Right ventricle myocardium superior (tissue), 1 donor: ENCODE measurements at regions not wholly inside any gene's neighbourhood (a gene's known extent, or its start where the extent isn't known, plus 50 kb on each side); places are given as distances from the start of the nearest gene placed in this dataset.
"Not testable (repeated sequence)": the region's sequence is repeated elsewhere in the genome, so short reads cannot be mapped to it uniquely, and the experiment has no call there.

Experiments used
- ATAC-seq: fragments of 200-7000 bp; cut with Tn5 transposase; one replicate; pipeline ENCODE4 v1.9.1; 2020; ENCODE audit warnings: mild to moderate bottlenecking; ENCODE audit not compliant: poor library complexity
- DNase-seq: peaks from one replicate; pipeline ENCODE4 v3.0.0-alpha.2; 2020
- intact Hi-C: fragments of 100-400 bp; cut with DNase I; formaldehyde crosslinking; loops from one replicate; pipeline ENCODE4 v1.11.2; 2022
- donor health status: DM: no; HTN: yes; CAD: no; lungs with severe emphysema.

DNA sequence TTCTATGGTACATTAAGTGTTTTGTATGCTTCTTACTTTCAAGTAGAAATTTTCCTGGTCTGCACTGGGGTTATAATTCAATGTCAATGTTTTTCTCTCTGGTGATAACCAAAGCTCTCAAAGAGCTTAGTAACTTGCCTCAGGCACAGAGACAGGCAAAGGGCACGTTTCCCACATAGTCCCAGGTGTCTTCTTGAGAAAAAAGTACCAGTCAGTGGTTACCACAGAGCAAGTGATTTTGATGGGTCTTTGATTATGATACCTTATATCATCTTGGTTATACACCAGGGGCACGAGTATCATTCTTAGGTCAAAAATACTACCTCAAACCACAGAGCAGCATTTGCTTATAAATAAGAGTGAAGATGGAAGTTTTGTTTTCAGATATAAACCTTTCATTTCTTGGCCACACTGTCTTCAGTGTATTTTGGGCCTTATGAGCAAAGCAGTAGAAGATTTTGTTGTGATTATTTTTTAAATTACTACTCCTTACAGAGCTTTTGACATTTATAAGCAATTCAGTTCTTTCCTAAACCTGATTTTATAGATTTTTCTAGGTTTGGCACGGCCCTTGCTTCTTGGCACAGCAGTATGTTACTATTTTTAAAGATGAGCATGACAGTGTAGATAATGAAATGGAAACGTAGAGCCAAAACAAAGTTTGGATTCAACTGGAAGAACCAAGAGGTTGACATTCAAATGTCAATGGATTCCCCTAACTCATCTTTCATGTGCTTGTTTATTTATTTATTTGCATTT, 85.3 kb upstream of the TLL1 start:
- ATAC-seq (no peak), DNase-seq (no peak)
- intact Hi-C loops, result no loop called here

DNA sequence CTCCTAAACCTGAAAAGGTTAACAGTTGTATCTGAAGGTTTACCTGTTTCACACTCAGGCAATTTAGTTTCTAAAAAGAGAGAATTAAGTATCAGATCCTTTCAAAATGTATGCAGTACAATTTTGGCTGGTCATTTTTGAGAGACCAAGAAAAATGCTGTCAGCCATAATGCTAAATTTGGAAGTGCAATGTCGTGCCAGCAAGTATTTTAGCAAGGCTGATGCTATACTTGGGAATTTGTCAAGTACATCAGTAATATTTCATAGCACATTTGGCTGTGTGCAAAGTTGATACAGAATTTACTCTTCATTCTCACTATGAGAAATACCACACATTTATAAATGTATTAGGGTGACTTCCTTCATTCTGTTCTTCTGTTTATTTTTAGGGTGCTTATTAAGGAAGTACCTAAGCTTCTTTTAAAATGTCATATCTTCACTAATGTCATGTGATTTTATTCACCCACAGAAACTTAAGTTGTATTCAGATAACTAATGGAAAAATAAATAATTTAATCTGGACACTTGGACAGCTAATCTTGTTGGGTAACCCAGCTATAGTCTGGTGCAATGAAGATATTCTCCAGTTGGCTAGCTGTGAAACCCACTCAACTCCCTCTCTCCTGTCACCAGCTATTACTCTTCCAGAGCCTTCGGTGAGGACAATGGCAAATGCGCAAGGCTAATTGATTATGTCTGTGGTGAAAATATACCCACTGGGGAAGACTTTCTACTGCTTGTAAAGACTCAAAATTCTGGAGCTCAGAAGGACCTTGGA, 84.2 kb upstream of the TLL1 start:
- intact Hi-C loops, result no loop called here
- no peak for DNase-seq
- ATAC-seq, result no peak

DNA sequence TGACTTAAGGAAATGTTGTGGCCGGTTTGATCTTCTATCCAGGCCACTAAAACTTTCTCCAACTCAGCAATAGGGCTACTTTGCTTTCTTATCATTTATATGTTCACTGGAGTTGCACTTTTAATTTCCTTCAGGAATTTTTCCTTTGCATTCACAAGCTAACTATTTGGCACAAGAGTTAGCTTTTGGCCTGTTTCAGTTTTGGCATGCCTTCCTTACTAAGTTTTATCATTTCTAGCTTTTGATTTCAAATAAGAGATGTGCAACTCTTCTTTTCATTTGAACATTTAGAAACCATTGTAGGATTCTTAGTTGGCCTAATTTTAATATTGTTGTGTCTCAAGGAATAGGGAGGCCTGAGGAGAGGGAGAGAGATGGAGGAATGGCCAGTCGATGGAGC, 79.8 kb upstream of the TLL1 start:
- no peak for DNase-seq
- intact Hi-C loops, result no loop called here
- ATAC-seq, result no peak

DNA sequence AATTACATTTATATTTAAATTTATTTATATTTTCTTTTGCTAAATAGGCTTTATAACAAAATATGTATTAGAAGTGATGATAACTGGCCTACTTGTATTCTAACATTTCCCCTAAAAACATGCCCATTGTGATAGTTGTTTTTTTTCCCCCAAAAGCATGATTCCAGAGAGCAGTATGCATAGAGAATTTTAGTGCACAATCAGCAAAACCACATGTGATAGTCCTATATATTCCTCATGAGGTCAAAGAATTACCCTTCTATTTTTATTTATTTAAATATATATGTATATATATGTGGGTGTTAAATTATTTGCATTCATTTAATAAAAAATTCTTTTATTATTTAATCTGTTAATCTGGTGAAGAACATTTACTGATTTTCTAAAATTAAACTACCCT, 78.2 kb upstream of the TLL1 start:
- no peak for DNase-seq
- ATAC-seq, result no peak
- intact Hi-C loops, result no loop called here

DNA sequence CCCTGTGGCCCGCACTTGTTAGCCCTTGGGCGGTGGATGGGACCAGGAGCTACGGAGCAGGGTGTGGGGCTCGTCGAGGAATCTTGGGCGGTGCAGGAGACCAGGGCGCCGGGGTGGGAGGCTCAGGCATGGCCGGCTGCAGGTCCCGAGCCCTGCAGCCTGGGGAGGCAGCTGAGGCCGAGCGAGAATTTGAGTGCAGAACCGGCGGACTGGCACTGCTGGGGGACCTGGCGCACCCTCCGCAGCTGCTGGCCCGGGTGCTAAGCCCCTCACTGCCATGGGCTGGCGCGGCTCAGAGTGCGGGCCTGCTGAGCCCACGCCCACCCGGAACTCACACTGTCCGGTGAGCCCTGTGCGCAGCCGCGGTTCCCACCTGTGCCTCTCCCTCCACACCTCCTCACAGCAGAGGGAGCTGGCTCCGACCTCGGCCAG, 73.6 kb upstream of the TLL1 start:
- ATAC-seq (no peak), DNase-seq (no peak)
- intact Hi-C loops, result no loop called here

DNA sequence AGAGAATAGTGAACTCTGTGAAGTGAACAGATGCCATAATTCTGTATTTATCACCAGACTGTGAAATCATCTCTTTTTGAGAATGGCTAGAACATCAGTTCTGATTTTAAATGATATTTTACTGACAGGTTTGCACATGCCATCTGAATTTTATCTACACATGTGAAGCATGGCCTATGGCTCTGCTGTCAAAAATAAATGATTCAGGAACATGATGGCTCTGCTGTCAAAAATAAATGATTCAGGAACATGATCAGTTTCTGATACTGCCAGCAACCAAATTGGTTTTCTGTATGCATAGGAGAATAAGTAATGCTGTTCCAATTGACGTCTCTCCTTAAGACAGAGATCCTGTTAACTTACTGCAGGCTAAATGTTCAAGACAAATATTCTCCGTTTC, 70.6 kb upstream of the TLL1 start:
- DNase-seq (no peak), ATAC-seq (no peak)
- intact Hi-C loops, result no loop called here

DNA sequence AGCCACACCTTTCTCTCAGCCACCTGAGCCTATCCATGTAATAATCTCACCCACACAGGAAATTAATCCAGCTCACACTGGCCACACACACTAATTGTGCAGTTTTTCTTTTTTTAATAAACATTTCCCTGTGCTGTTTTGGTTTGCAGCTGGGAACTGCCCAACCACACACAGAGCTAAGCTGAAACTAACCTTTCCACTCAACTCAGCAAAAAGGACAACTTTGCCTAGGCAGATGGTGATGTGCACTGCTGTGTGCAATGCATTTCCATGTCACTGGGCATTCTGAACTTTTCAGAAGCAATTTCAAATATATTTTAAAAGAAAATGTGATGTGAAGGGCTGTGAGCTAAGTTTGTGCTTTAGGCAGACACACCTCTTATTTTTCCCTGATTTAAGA, 70.0 kb upstream of the TLL1 start:
- DNase-seq, result no peak
- intact Hi-C loops, result no loop called here
- no peak for ATAC-seq

DNA sequence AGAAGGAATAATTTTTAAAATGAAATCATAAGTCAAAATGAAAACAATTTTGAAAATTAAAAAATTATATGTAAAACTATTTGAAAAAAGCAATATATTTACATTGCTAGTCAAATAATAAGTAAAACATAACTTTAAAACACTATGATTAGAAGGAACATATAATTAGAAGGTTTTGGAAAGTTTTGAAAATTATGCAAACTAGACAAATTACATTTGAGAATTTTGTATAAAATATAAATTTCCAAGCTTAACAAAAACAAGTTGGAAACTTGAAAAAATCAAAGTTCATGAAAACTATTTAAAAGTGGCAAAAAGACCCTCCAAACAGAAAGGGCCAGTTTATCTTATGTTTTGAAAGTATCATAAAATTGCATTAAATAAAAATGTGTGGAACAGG, 67.6 kb upstream of the TLL1 start:
- intact Hi-C loops, result no loop called here
- ATAC-seq (no peak), DNase-seq (no peak)

DNA sequence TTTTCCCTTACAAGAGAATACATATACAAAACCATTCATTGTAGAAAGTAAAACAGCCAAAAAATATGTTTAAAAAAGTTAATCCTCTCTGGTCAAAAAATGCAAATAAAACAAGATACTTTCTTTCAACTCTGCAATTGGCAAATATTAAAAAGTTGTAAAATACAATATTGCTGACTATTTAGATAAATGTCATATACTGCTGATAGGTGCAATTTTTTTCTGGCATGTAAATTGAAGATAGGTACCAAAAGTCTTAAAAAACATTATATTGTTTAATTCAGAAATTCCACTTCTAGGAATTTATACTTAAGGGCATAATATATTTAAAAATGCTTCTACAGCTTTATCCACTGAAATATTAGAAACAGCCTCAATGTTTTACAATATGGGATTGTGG, 66.4 kb upstream of the TLL1 start:
- intact Hi-C loops, result no loop called here
- DNase-seq (no peak), ATAC-seq (no peak)

DNA sequence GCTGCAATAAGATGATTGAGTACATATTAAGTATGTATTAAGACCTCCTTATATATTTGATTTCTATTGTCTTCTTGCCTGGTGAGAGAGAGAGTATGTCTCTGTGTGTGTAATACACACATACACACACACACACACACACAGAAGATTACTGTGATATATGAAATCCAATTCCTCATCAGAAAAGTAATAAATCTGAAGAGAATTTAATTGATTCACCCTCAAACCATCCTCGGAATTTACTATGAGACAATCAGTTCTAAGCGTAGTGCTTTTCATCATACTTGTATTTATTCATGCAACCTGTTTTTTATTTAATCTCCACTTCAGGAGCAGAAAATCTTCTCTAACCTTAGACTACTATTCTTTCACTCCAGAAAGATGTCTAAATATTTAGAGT, 62.3 kb upstream of the TLL1 start:
- intact Hi-C loops, result no loop called here
- ATAC-seq (no peak), DNase-seq (no peak)

DNA sequence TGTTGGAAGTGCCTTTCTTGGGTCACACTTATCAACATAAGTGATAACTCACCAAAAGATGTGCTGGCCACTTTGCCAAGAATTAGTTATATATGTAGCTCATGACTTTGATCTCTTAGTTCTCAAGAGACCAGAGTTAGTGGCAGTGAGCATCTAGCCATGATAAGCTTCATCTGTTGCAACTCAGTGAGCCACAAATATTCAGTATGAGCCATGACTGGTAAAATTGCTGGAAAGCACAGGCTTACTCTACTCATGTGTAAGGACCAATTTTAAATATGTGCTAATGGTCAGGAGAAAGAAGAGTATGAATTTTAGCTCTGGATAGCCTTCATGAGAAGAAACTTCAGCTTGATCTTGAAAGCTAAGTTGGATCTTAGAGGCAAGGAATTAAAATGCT, 59.4 kb upstream of the TLL1 start:
- intact Hi-C loops, result no loop called here
- ATAC-seq (no peak), DNase-seq (no peak)

DNA sequence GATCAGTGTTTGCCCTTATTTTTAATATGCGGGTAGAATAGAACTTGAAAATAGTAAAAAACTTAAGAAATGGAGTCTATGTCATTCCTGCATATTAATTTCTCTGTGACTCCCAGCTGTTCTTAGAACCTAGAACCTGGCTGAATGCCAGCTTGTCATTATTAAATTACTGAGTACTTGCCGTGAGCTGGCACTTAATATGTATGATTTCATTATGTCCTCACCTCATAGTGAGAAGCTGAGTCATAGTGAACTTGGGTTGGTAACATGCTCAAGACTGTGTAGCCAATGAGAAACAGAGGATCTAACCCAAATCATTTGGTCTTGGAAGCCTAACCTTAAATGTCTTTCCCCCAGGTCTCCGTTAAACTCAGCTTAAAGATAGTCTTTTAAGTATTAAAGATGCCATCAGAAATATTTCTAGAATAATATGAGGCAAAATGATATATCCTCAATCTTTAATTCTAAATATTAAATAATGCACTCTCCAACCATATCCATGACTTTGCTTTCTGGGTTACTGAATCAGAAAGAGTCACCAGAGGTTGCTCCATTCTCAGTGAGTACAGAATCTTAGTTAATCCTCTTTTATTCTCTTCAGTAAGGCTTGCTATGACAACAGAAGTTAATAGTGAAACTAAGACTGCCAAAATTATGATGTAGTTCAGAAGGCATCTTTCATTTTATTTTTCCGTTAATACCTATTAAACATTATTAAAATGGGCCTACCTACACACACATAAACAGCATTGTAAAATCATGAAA, 58.6 kb upstream of the TLL1 start:
- intact Hi-C loops, result no loop called here

DNA sequence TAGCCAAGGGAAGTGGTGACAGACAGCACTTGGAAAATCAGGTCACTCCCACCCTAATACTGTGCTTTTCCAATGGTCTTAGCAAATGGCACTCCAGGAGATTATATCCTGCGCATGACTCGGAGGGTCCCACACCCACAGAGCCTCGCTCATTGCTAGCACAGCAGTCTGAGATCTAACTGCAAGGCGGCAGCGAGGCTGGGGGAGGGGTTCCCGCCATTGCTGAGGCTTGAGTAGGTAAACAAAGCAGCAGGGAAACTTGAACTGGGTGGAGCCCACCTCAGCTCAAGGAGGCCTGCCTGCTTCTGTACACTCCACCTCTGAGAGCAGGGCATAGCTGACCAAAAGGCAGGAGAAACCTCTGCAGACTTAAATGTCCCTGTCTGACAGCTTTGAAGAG, 53.9 kb upstream of the TLL1 start:
- ATAC-seq, intact Hi-C loops, DNase-seq: not testable (repeated sequence)

More for the DNA sequence above, 58.6 kb upstream of the TLL1 start:
- DNase-seq (no peak), ATAC-seq (no peak)
